ENCODE measurements at regions not wholly inside any gene's neighbourhood (a gene's known extent, or its start where the extent isn't known, plus 50 kb on each side); places are given as distances from the start of the nearest gene placed in this dataset.

- Histone ChIP-seq H3K27ac (no peak overlapping the region), H3K27me3 (no peaks in the 10 kb centered on the region), H3K36me3 (no peaks in the 10 kb centered on the region), H3K4me1 (ENCODE audit: low read depth) (no peaks in the 10 kb centered on the region), H3K4me3 (no peak overlapping the region), H3K9me3 (ENCODE audit: low read depth) (no peaks in the 10 kb centered on the region)
- TF ChIP-seq CTCF (IDR thresholded peaks at IDR 0.05; ENCODE audit: low read depth, low read length), result no peak
- no peak for DNase-seq (ENCODE audit: low read depth in 1 of 2, low spot score in 1 of 2)
Measured at GRCh38 chr12:77578466-77579220, 252.1 kb upstream of the NAV3 start.

GRCh38 chr12:77577791-77578190 is 252.9 kb upstream of the NAV3 start:
- Histone ChIP-seq H3K9me3 (ENCODE audit: low read depth) (no peaks in the 10 kb centered on the region), H3K27ac (no peak overlapping the region), H3K36me3 (no peaks in the 10 kb centered on the region), H3K27me3 (no peaks in the 10 kb centered on the region), H3K4me3 (no peak overlapping the region), H3K4me1 (ENCODE audit: low read depth) (no peaks in the 10 kb centered on the region)
- TF ChIP-seq CTCF (IDR thresholded peaks at IDR 0.05; ENCODE audit: low read depth, low read length), result no peak
- DNase-seq (ENCODE audit: low read depth in 1 of 2, low spot score in 1 of 2), result no peak

- H3K36me3 ChIP-seq, result no peaks in the 10 kb centered on the region
- no peaks in the 10 kb centered on the region for H3K4me1 ChIP-seq (ENCODE audit: low read depth)
- no peak for TF ChIP-seq CTCF (IDR thresholded peaks at IDR 0.05; ENCODE audit: low read depth, low read length)
- no peak overlapping the region for H3K4me3 ChIP-seq
- no peak for DNase-seq (ENCODE audit: low read depth in 1 of 2, low spot score in 1 of 2)
- no peak overlapping the region for H3K27ac ChIP-seq
- H3K27me3 ChIP-seq, result no peaks in the 10 kb centered on the region
- no peaks in the 10 kb centered on the region for H3K9me3 ChIP-seq (ENCODE audit: low read depth)
Measured at GRCh38 chr12:77575376-77575919, 255.2 kb upstream of the NAV3 start.

GRCh38 chr12:77572371-77572770 is 258.3 kb upstream of the NAV3 start:
- H3K36me3 ChIP-seq, result no peaks in the 10 kb centered on the region
- H3K9me3 ChIP-seq (ENCODE audit: low read depth), result no peaks in the 10 kb centered on the region
- TF ChIP-seq CTCF (IDR thresholded peaks at IDR 0.05; ENCODE audit: low read depth, low read length), result no peak
- H3K4me3 ChIP-seq, result no peak overlapping the region
- DNase-seq (ENCODE audit: low read depth in 1 of 2, low spot score in 1 of 2), result no peak
- no peak overlapping the region for H3K27ac ChIP-seq
- no peaks in the 10 kb centered on the region for H3K27me3 ChIP-seq
- H3K4me1 ChIP-seq (ENCODE audit: low read depth), result no peaks in the 10 kb centered on the region

- Histone ChIP-seq H3K27me3 (no peaks in the 10 kb centered on the region), H3K9me3 (ENCODE audit: low read depth) (no peaks in the 10 kb centered on the region), H3K27ac (no peak overlapping the region), H3K4me3 (no peak overlapping the region), H3K4me1 (ENCODE audit: low read depth) (no peaks in the 10 kb centered on the region), H3K36me3 (no peaks in the 10 kb centered on the region)
- TF ChIP-seq CTCF (IDR thresholded peaks at IDR 0.05; ENCODE audit: low read depth, low read length), result no peak
- DNase-seq (ENCODE audit: low read depth in 1 of 2, low spot score in 1 of 2), result no peak
Measured at GRCh38 chr12:77571768-77572167, 258.9 kb upstream of the NAV3 start.

All from cardiac muscle cell (in vitro differentiated cells and primary cell).